Fibroblast of pulmonary artery (primary cell): ENCODE measurements at regions not wholly inside any gene's neighbourhood (a gene's known extent, or its start where the extent isn't known, plus 50 kb on each side); places are given as distances from the start of the nearest gene placed in this dataset.
A peak's percentile ranks its signal among the peaks of the same experiment; 100 is the strongest.

ENCODE experiments used
- DNase-seq: peaks from one replicate; pipeline ENCODE4 v3.0.0-alpha.2; 2010; ENCODE audit warnings: low read depth
- H3K4me3 ChIP-seq: replicated peaks from 2 replicates; pipeline ENCODE4 v1.5.1; 2011; ENCODE audit warnings: low read depth, mild to moderate bottlenecking, control low read depth, low read length, moderate library complexity
- TF ChIP-seq, protein P1 (sequence below): IDR thresholded peaks from 2 replicates; pipeline ENCODE4 v1.5.1; 2011; ENCODE audit warnings: mild to moderate bottlenecking, control low read depth, low read length, inconsistent platforms; ENCODE audit errors: missing control alignments

- TF ChIP-seq, protein P1, sequence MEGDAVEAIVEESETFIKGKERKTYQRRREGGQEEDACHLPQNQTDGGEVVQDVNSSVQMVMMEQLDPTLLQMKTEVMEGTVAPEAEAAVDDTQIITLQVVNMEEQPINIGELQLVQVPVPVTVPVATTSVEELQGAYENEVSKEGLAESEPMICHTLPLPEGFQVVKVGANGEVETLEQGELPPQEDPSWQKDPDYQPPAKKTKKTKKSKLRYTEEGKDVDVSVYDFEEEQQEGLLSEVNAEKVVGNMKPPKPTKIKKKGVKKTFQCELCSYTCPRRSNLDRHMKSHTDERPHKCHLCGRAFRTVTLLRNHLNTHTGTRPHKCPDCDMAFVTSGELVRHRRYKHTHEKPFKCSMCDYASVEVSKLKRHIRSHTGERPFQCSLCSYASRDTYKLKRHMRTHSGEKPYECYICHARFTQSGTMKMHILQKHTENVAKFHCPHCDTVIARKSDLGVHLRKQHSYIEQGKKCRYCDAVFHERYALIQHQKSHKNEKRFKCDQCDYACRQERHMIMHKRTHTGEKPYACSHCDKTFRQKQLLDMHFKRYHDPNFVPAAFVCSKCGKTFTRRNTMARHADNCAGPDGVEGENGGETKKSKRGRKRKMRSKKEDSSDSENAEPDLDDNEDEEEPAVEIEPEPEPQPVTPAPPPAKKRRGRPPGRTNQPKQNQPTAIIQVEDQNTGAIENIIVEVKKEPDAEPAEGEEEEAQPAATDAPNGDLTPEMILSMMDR: no peak
- no peak overlapping the region for H3K4me3 ChIP-seq
- DNase-seq: peak; percentile 19
Measured at GRCh38 chr13:63632321-63632720, 2216.7 kb upstream of the PCDH20 start.

GRCh38 chr13:63631006-63631405 is 2215.4 kb upstream of the PCDH20 start:
- no peak overlapping the region for H3K4me3 ChIP-seq
- DNase-seq: no peak
- TF ChIP-seq, protein P1: no peak

GRCh38 chr13:63629591-63629990 is 2213.9 kb upstream of the PCDH20 start:
- no peak for DNase-seq
- no peak overlapping the region for H3K4me3 ChIP-seq
- TF ChIP-seq, protein P1: no peak

GRCh38 chr13:63628310-63628709 is 2212.7 kb upstream of the PCDH20 start:
- TF ChIP-seq, protein P1: no peak
- no peak for DNase-seq

DNA sequence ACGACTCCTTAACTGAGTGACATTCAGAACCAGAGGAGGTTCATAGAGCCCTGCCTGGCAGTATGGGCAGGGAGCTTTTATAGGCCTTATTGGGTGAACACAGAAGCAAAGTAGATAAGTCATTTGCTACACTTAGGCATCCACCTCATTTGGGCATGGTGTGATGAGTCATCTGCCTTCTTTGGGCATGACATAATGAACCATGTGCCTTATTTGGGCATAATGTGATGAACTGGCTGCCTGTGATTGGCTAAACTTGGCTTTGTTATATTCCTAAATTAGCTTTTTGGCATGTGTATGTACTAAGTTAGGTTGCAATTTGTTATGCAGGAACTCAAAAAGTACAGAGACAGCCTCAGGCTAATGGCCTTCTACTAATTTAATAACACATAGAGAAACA is 2210.2 kb upstream of the PCDH20 start:
- H3K4me3 ChIP-seq: no peak overlapping the region
- peak; percentile 6 for DNase-seq
- TF ChIP-seq, protein P1: no peak

More at GRCh38 chr13:63628310-63628709, 2212.7 kb upstream of the PCDH20 start:
- H3K4me3 ChIP-seq: no peak overlapping the region

DNA sequence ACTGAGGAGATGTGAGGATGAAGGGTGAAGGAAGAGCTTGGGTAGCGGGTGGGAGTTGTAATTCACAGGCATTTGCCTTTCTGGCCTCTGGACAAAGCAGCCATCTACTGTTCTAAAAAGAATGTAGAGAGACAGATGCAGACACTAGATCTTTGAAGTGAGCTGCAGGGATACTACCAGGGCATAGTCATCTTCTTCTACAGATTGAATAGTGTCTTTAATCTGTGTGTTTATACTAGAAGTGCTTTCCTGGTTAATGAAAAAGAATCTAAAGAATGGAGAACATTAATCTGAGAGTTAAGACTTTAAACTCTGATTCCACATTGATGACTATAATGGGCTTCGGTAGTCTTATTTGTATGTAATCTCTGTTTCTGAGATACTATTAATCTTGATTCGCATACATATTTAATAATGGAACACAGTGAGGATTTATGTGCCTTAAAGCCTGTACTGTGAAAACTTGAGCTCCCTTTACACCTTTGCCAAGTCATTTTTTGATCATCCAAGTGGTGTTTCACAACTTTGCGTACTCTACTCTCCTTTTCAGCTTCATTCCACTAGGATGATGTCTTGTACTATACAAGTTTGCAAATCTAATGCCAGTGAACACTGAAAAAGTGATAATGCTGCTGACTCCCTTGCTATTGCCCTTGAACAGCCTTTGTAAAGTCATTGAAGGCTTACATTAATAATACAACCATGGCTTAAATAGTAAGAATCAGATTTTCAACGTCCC is 2199.4 kb upstream of the PCDH20 start:
- DNase-seq: peak; percentile 7
- TF ChIP-seq, protein P1: no peak
- no peak overlapping the region for H3K4me3 ChIP-seq

DNA sequence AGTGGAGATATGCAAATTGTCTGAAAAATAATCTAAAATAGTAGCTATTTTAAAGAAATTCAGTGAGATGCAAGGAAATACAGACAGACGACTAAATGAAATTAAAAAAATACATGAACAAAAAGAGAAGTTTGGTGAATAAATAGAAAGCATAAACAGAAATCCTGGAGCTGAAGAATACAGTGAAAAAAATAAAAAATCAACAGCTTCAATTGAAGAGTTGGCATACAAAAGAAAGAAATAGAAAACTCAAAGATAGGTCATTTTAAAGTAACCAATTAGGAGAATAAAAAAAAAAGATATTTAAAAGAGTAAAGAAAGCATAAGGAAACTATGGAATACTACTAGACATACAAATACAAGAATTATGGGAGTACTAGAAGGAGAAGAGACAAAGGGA is 2191.5 kb upstream of the PCDH20 start:
- no peak for DNase-seq
- H3K4me3 ChIP-seq: no peak overlapping the region
- TF ChIP-seq, protein P1: no peak
